T-helper 2 cell treated with Interferon-gamma antibody and Interleukin-4, amounts not matched to agents 5 μg/mL and 100 μg/mL, for 36 hours (primary cell): ENCODE measurements at regions not wholly inside any gene's neighbourhood (a gene's known extent, or its start where the extent isn't known, plus 50 kb on each side); places are given as distances from the start of the nearest gene placed in this dataset.
"Not testable (repeated sequence)": the region's sequence is repeated elsewhere in the genome, so short reads cannot be mapped to it uniquely, and the experiment has no call there.

Experiments
- DNase-seq: peaks from one replicate; pipeline ENCODE4 v3.0.0; 2021; ENCODE audit warnings: low spot score
- H3K27ac Mint-ChIP-seq: one replicate; pipeline ENCODE4 v1.8.0; 2021; ENCODE audit warnings: mild to moderate bottlenecking, mixed read lengths
- H3K27me3 Mint-ChIP-seq: one replicate; pipeline ENCODE4 v1.8.0; 2021; ENCODE audit warnings: low read depth, mixed read lengths
- H3K36me3 Mint-ChIP-seq: one replicate; pipeline ENCODE4 v1.8.0; 2021; ENCODE audit warnings: low read depth, mixed read lengths
- H3K4me1 Mint-ChIP-seq: one replicate; pipeline ENCODE4 v1.8.0; 2021; ENCODE audit warnings: low read depth, mixed read lengths
- H3K4me3 Mint-ChIP-seq: one replicate; pipeline ENCODE4 v1.8.0; 2022; ENCODE audit warnings: mild to moderate bottlenecking, moderate library complexity, mixed read lengths
- H3K9me3 Mint-ChIP-seq: one replicate; pipeline ENCODE4 v1.8.0; 2021; ENCODE audit warnings: mixed read lengths

GRCh38 chr4:130037866-130038265, 941.9 kb downstream of the C4orf33 start:
- not testable (repeated sequence) for DNase-seq, H3K9me3 Mint-ChIP-seq, H3K27me3 Mint-ChIP-seq, H3K4me3 Mint-ChIP-seq, H3K36me3 Mint-ChIP-seq, H3K4me1 Mint-ChIP-seq, H3K27ac Mint-ChIP-seq

GRCh38 chr4:130038540-130038939, 942.6 kb downstream of the C4orf33 start:
- H3K4me3 Mint-ChIP-seq, DNase-seq, H3K27ac Mint-ChIP-seq, H3K36me3 Mint-ChIP-seq, H3K4me1 Mint-ChIP-seq, H3K9me3 Mint-ChIP-seq, H3K27me3 Mint-ChIP-seq: not testable (repeated sequence)

- DNase-seq = no peak
- Mint-ChIP-seq H3K9me3 (no peaks in the 10 kb centered on the region), H3K4me1 (no peaks in the 10 kb centered on the region), H3K36me3 (no peaks in the 10 kb centered on the region), H3K4me3 (no peak overlapping the region), H3K27ac (no peak overlapping the region), H3K27me3 (no peaks in the 10 kb centered on the region)
Measured at GRCh38 chr4:130043732-130044160, 947.8 kb downstream of the C4orf33 start.

- H3K27ac Mint-ChIP-seq = no peak overlapping the region
- no peaks in the 10 kb centered on the region for H3K9me3 Mint-ChIP-seq
- H3K36me3 Mint-ChIP-seq = no peaks in the 10 kb centered on the region
- no peak overlapping the region for H3K4me3 Mint-ChIP-seq
- no peaks in the 10 kb centered on the region for H3K4me1 Mint-ChIP-seq
- no peaks in the 10 kb centered on the region for H3K27me3 Mint-ChIP-seq
- DNase-seq = no peak
Measured at GRCh38 chr4:130044788-130045531, 949.0 kb downstream of the C4orf33 start.

- no peak overlapping the region for H3K27ac Mint-ChIP-seq
- no peaks in the 10 kb centered on the region for H3K4me1 Mint-ChIP-seq
Measured at GRCh38 chr4:130053723-130054122, 957.8 kb downstream of the C4orf33 start.

GRCh38 chr4:130054908-130055307, 959.0 kb downstream of the C4orf33 start:
- H3K9me3 Mint-ChIP-seq = peaks cover 4% of the 10 kb centered on the region
- no peaks in the 10 kb centered on the region for H3K36me3 Mint-ChIP-seq
- no peaks in the 10 kb centered on the region for H3K4me1 Mint-ChIP-seq
- no peak for DNase-seq
- no peaks in the 10 kb centered on the region for H3K27me3 Mint-ChIP-seq
- no peak overlapping the region for H3K27ac Mint-ChIP-seq
- H3K4me3 Mint-ChIP-seq = no peak overlapping the region

More at GRCh38 chr4:130053723-130054122, 957.8 kb downstream of the C4orf33 start:
- Mint-ChIP-seq H3K36me3 (no peaks in the 10 kb centered on the region), H3K9me3 (peaks cover 4% of the 10 kb centered on the region), H3K27me3 (no peaks in the 10 kb centered on the region), H3K4me3 (no peak overlapping the region)
- DNase-seq = no peak

- Mint-ChIP-seq H3K4me1 (no peaks in the 10 kb centered on the region), H3K27ac (no peak overlapping the region), H3K9me3 (peaks cover 4% of the 10 kb centered on the region), H3K4me3 (no peak overlapping the region), H3K27me3 (no peaks in the 10 kb centered on the region), H3K36me3 (no peaks in the 10 kb centered on the region)
- DNase-seq = no peak
Measured at GRCh38 chr4:130056286-130056685, 960.3 kb downstream of the C4orf33 start.

GRCh38 chr4:130064471-130064870, 968.5 kb downstream of the C4orf33 start:
- no peaks in the 10 kb centered on the region for H3K9me3 Mint-ChIP-seq
- no peaks in the 10 kb centered on the region for H3K27me3 Mint-ChIP-seq
- H3K4me1 Mint-ChIP-seq = no peaks in the 10 kb centered on the region
- no peak overlapping the region for H3K4me3 Mint-ChIP-seq
- H3K27ac Mint-ChIP-seq = no peak overlapping the region
- H3K36me3 Mint-ChIP-seq = no peaks in the 10 kb centered on the region
- DNase-seq = no peak

- no peaks in the 10 kb centered on the region for H3K9me3 Mint-ChIP-seq
- H3K27me3 Mint-ChIP-seq = no peaks in the 10 kb centered on the region
- no peak overlapping the region for H3K27ac Mint-ChIP-seq
- no peak overlapping the region for H3K4me3 Mint-ChIP-seq
- H3K4me1 Mint-ChIP-seq = no peaks in the 10 kb centered on the region
- DNase-seq = no peak
- H3K36me3 Mint-ChIP-seq = no peaks in the 10 kb centered on the region
Measured at GRCh38 chr4:130067419-130067818, 971.5 kb downstream of the C4orf33 start.

GRCh38 chr4:130068072-130068471, 972.1 kb downstream of the C4orf33 start:
- H3K27me3 Mint-ChIP-seq = no peaks in the 10 kb centered on the region
- H3K4me3 Mint-ChIP-seq = no peak overlapping the region
- H3K9me3 Mint-ChIP-seq = no peaks in the 10 kb centered on the region
- H3K4me1 Mint-ChIP-seq = no peaks in the 10 kb centered on the region
- DNase-seq = no peak
- H3K27ac Mint-ChIP-seq = no peak overlapping the region
- H3K36me3 Mint-ChIP-seq = no peaks in the 10 kb centered on the region

- no peaks in the 10 kb centered on the region for H3K36me3 Mint-ChIP-seq
- no peak overlapping the region for H3K27ac Mint-ChIP-seq
Measured at GRCh38 chr4:130071746-130072145, 975.8 kb downstream of the C4orf33 start.

GRCh38 chr4:130073145-130073790, 977.3 kb downstream of the C4orf33 start:
- H3K36me3 Mint-ChIP-seq = no peaks in the 10 kb centered on the region
- no peaks in the 10 kb centered on the region for H3K9me3 Mint-ChIP-seq
- H3K4me1 Mint-ChIP-seq = no peaks in the 10 kb centered on the region
- no peak overlapping the region for H3K4me3 Mint-ChIP-seq
- H3K27me3 Mint-ChIP-seq = no peaks in the 10 kb centered on the region
- no peak for DNase-seq
- H3K27ac Mint-ChIP-seq = no peak overlapping the region

More at GRCh38 chr4:130071746-130072145, 975.8 kb downstream of the C4orf33 start:
- H3K27me3 Mint-ChIP-seq = no peaks in the 10 kb centered on the region
- no peak overlapping the region for H3K4me3 Mint-ChIP-seq
- H3K4me1 Mint-ChIP-seq = no peaks in the 10 kb centered on the region
- no peaks in the 10 kb centered on the region for H3K9me3 Mint-ChIP-seq
- no peak for DNase-seq

- Mint-ChIP-seq H3K27ac (no peak overlapping the region), H3K4me1 (no peaks in the 10 kb centered on the region), H3K9me3 (no peaks in the 10 kb centered on the region), H3K36me3 (no peaks in the 10 kb centered on the region), H3K4me3 (no peak overlapping the region), H3K27me3 (no peaks in the 10 kb centered on the region)
- DNase-seq = no peak
Measured at GRCh38 chr4:130074096-130074495, 978.1 kb downstream of the C4orf33 start.

- no peak overlapping the region for H3K27ac Mint-ChIP-seq
- H3K9me3 Mint-ChIP-seq = no peaks in the 10 kb centered on the region
Measured at GRCh38 chr4:130077275-130077674, 981.3 kb downstream of the C4orf33 start.

More at GRCh38 chr4:130077275-130077674, 981.3 kb downstream of the C4orf33 start:
- no peak overlapping the region for H3K4me3 Mint-ChIP-seq
- no peaks in the 10 kb centered on the region for H3K36me3 Mint-ChIP-seq
- no peaks in the 10 kb centered on the region for H3K4me1 Mint-ChIP-seq
- no peak for DNase-seq
- no peaks in the 10 kb centered on the region for H3K27me3 Mint-ChIP-seq
